ENCODE measurements at regions not wholly inside any gene's neighbourhood (a gene's known extent, or its start where the extent isn't known, plus 50 kb on each side); places are given as distances from the start of the nearest gene placed in this dataset.
"Not testable (repeated sequence)": the region's sequence is repeated elsewhere in the genome, so short reads cannot be mapped to it uniquely, and the experiment has no call there.

GRCh38 chr5:71384706-71385105 is 70.7 kb upstream of the BDP1 start:
- Histone ChIP-seq H3K4me3 (ENCODE audit: low read depth, low read length, poor library complexity, severe bottlenecking) (no peak overlapping the region), H2AFZ (ENCODE audit: low read length) (no peak overlapping the region), H3K36me3 (ENCODE audit: insufficient read depth, low read length) (no peaks in the 10 kb centered on the region), H3K9me3 (ENCODE audit: low read length) (no peaks in the 10 kb centered on the region), H3K27ac (ENCODE audit: low read depth, low read length, poor library complexity, severe bottlenecking) (no peak overlapping the region), H3K9me2 (ENCODE audit: insufficient read depth, low read length) (no peaks in the 10 kb centered on the region), H3K4me1 (ENCODE audit: insufficient read depth, low read length, poor library complexity, severe bottlenecking) (no peaks in the 10 kb centered on the region), H4K20me1 (ENCODE audit: insufficient read depth, low read length) (no peaks in the 10 kb centered on the region), H3K4me2 (ENCODE audit: low read length) (no peak overlapping the region), H3K79me2 (ENCODE audit: insufficient read depth, low read depth, low read length) (no peaks in the 10 kb centered on the region)
- CTCF ChIA-PET (ENCODE audit: unreplicated experiment) = no interaction called here
- no peak for TF ChIP-seq EZH2phosphoT487 (IDR thresholded peaks at IDR 0.05; ENCODE audit: borderline replicate concordance, low read depth, low read length)
- no peak for TF ChIP-seq CTCF (conservative IDR thresholded peaks at IDR 0.05; ENCODE audit: low read length)
- no TSS peak for BruUV-seq (replicated peaks)
- intact Hi-C loops (cut with micrococcal nuclease; ENCODE audit: unreplicated experiment) = no loop called here
- POLR2A ChIA-PET = interaction anchor here (0.6 to 1.1 kb wide), 2 partner anchors 10 to 16 kb away, joined by 3 to 4 read pairs; no protein-coding TSS in a partner anchor
- DNase-seq (ENCODE audit: low spot score) = no peak

DNA sequence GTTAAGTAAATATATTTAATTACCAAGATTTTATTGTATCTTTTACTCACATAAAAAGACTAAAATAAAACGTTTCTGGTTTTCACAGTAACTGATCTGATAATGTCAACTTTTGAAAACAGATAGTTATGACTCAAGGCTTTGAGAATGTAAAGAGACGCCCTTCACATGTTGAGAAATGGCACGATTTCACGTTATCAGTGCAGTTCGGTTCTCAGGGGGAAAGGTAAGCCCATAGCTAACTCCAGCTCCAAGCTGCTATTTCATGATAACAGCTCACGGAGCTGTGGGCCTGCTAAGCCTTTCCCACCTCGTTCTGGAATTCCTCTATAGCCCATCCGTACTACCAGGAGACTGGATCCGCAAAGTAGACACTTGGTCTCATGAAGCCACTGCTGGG is 70.2 kb upstream of the BDP1 start:
- BruUV-seq (replicated peaks); H3K4me1 ChIP-seq (ENCODE audit: insufficient read depth, low read length, poor library complexity, severe bottlenecking); H3K4me2 ChIP-seq (ENCODE audit: low read length); H3K4me3 ChIP-seq (ENCODE audit: low read depth, low read length, poor library complexity, severe bottlenecking); H3K9me2 ChIP-seq (ENCODE audit: insufficient read depth, low read length); CTCF ChIA-PET (ENCODE audit: unreplicated experiment); H3K79me2 ChIP-seq (ENCODE audit: insufficient read depth, low read depth, low read length); intact Hi-C loops (cut with micrococcal nuclease; ENCODE audit: unreplicated experiment); H3K9me3 ChIP-seq (ENCODE audit: low read length); H4K20me1 ChIP-seq (ENCODE audit: insufficient read depth, low read length); H3K27ac ChIP-seq (ENCODE audit: low read depth, low read length, poor library complexity, severe bottlenecking); H2AFZ ChIP-seq (ENCODE audit: low read length); DNase-seq (ENCODE audit: low spot score); H3K36me3 ChIP-seq (ENCODE audit: insufficient read depth, low read length): not testable (repeated sequence)
- POLR2A ChIA-PET = interaction anchor here (0.6 to 1.1 kb wide), 2 partner anchors 9 to 17 kb away, joined by 3 to 4 read pairs; no protein-coding TSS in a partner anchor

- CTCF ChIA-PET (ENCODE audit: unreplicated experiment); DNase-seq (ENCODE audit: low spot score); H2AFZ ChIP-seq (ENCODE audit: low read length): not testable (repeated sequence)
Observed at GRCh38 chr5:71388184-71388583, 67.3 kb upstream of the BDP1 start.

GRCh38 chr5:71398400-71398799 is 57.1 kb upstream of the BDP1 start:
- H3K9me2 ChIP-seq (ENCODE audit: insufficient read depth, low read length); H4K20me1 ChIP-seq (ENCODE audit: insufficient read depth, low read length); H3K27ac ChIP-seq (ENCODE audit: low read depth, low read length, poor library complexity, severe bottlenecking); BruUV-seq (replicated peaks); DNase-seq (ENCODE audit: low spot score); H3K4me2 ChIP-seq (ENCODE audit: low read length); CTCF ChIA-PET (ENCODE audit: unreplicated experiment); H3K4me3 ChIP-seq (ENCODE audit: low read depth, low read length, poor library complexity, severe bottlenecking); intact Hi-C loops (cut with micrococcal nuclease; ENCODE audit: unreplicated experiment); H3K9me3 ChIP-seq (ENCODE audit: low read length); H3K79me2 ChIP-seq (ENCODE audit: insufficient read depth, low read depth, low read length); POLR2A ChIA-PET; H3K4me1 ChIP-seq (ENCODE audit: insufficient read depth, low read length, poor library complexity, severe bottlenecking); H3K36me3 ChIP-seq (ENCODE audit: insufficient read depth, low read length); H2AFZ ChIP-seq (ENCODE audit: low read length): not testable (repeated sequence)

More at GRCh38 chr5:71388184-71388583, 67.3 kb upstream of the BDP1 start:
- BruUV-seq (replicated peaks); H3K36me3 ChIP-seq (ENCODE audit: insufficient read depth, low read length); H3K9me2 ChIP-seq (ENCODE audit: insufficient read depth, low read length); H3K79me2 ChIP-seq (ENCODE audit: insufficient read depth, low read depth, low read length); H3K27ac ChIP-seq (ENCODE audit: low read depth, low read length, poor library complexity, severe bottlenecking); H4K20me1 ChIP-seq (ENCODE audit: insufficient read depth, low read length); H3K9me3 ChIP-seq (ENCODE audit: low read length); H3K4me2 ChIP-seq (ENCODE audit: low read length); H3K4me1 ChIP-seq (ENCODE audit: insufficient read depth, low read length, poor library complexity, severe bottlenecking); POLR2A ChIA-PET; H3K4me3 ChIP-seq (ENCODE audit: low read depth, low read length, poor library complexity, severe bottlenecking); intact Hi-C loops (cut with micrococcal nuclease; ENCODE audit: unreplicated experiment): not testable (repeated sequence)

DNA sequence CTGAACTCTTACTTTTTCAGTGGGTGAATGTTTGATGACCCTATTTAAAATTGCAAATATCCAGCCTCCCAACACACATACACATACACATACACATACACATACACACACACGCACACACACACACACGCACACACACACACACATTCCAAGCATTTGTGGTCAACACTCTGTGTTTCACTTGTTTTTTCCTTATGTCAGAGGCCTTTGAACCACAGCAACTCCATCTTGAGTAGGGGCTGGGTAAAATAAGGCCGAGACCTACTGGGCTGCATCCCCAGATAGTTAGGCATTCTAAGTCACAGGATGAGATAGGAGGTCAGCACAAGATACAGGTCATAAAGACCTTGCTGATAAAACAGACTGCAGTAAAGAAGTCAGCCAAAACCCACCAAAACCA is 56.6 kb upstream of the BDP1 start:
- H3K4me1 ChIP-seq (ENCODE audit: insufficient read depth, low read length, poor library complexity, severe bottlenecking); H3K9me2 ChIP-seq (ENCODE audit: insufficient read depth, low read length); H3K27ac ChIP-seq (ENCODE audit: low read depth, low read length, poor library complexity, severe bottlenecking); H3K4me2 ChIP-seq (ENCODE audit: low read length); intact Hi-C loops (cut with micrococcal nuclease; ENCODE audit: unreplicated experiment); H3K79me2 ChIP-seq (ENCODE audit: insufficient read depth, low read depth, low read length); BruUV-seq (replicated peaks); POLR2A ChIA-PET; DNase-seq (ENCODE audit: low spot score); H3K36me3 ChIP-seq (ENCODE audit: insufficient read depth, low read length); H3K9me3 ChIP-seq (ENCODE audit: low read length); H2AFZ ChIP-seq (ENCODE audit: low read length); H3K4me3 ChIP-seq (ENCODE audit: low read depth, low read length, poor library complexity, severe bottlenecking); H4K20me1 ChIP-seq (ENCODE audit: insufficient read depth, low read length); CTCF ChIA-PET (ENCODE audit: unreplicated experiment): not testable (repeated sequence)

DNA sequence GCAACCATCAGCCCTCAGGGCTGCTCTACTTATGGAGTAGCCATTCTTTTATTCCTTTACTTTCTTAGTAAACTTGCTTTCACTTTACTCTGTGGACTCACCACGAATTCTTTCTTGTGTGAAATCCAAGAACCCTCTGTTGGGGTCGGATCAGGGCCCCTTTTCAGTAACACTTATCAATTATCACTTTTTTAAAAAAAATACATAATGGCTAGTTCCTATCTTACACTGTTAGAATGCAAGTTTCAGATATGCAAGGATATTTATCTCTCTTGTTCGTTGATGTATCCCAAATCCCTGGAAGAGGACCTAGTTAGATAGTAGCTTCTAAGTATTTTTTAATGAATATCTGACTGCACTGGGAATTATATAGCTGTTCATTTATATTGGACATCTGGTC is 56.0 kb upstream of the BDP1 start:
- POLR2A ChIA-PET; H3K9me3 ChIP-seq (ENCODE audit: low read length); CTCF ChIA-PET (ENCODE audit: unreplicated experiment); H3K4me2 ChIP-seq (ENCODE audit: low read length); BruUV-seq (replicated peaks); H4K20me1 ChIP-seq (ENCODE audit: insufficient read depth, low read length); DNase-seq (ENCODE audit: low spot score); H3K9me2 ChIP-seq (ENCODE audit: insufficient read depth, low read length); H2AFZ ChIP-seq (ENCODE audit: low read length); H3K79me2 ChIP-seq (ENCODE audit: insufficient read depth, low read depth, low read length); intact Hi-C loops (cut with micrococcal nuclease; ENCODE audit: unreplicated experiment); H3K4me3 ChIP-seq (ENCODE audit: low read depth, low read length, poor library complexity, severe bottlenecking); H3K4me1 ChIP-seq (ENCODE audit: insufficient read depth, low read length, poor library complexity, severe bottlenecking); H3K27ac ChIP-seq (ENCODE audit: low read depth, low read length, poor library complexity, severe bottlenecking); H3K36me3 ChIP-seq (ENCODE audit: insufficient read depth, low read length): not testable (repeated sequence)
